CD4-positive, alpha-beta T cell (primary cell): ENCODE measurements at regions not wholly inside any gene's neighbourhood (a gene's known extent, or its start where the extent isn't known, plus 50 kb on each side); places are given as distances from the start of the nearest gene placed in this dataset.

Experiments used
- ATAC-seq: fragments of 200-7000 bp; cut with Tn5 transposase; one replicate; pipeline ENCODE4 v1.10.0; 2022; ENCODE audit warnings: mild to moderate bottlenecking; ENCODE audit not compliant: poor library complexity
- CTCF ChIA-PET: fragments of 350-600 bp; sonication (Branson Sonifier 250); formaldehyde crosslinking; loops from one replicate; lab custom pipeline; 2021; ENCODE audit warnings: antibody characterized with exemption, inconsistent platforms; lab: Charles Lee
- POLR2A ChIA-PET: fragments of 350-600 bp; sonication (Branson Sonifier 250); formaldehyde crosslinking; loops from one replicate; lab custom pipeline; 2021; ENCODE audit warnings: antibody characterized with exemption, inconsistent platforms; lab: Charles Lee
- DNase-seq, 14 experiments: peaks; one replicate each; pipeline ENCODE4 v3.0.0-alpha.2; 2013 to 2020; ENCODE audit warnings: mixed read lengths in 2 of 14
- H3K27ac ChIP-seq, 2 donors: one replicate each; pipeline versions ENCODE4 v1.5.1 to v1.7.0; 2013; ENCODE audit warnings: low read length in 2 of 2, low read depth in 1 of 2, mild to moderate bottlenecking in 1 of 2
- H3K27me3 ChIP-seq, 2 experiments: 1 replicate in 1 of 2; 2 replicates in 1 of 2; pipeline versions ENCODE4 v1.6.1 to v1.7.0; 2013; ENCODE audit warnings: low read length in 2 of 2, control low read depth in 1 of 2, mild to moderate bottlenecking in 1 of 2, moderate library complexity in 1 of 2; ENCODE audit not compliant: insufficient read depth in 2 of 2, control insufficient read depth in 1 of 2
- H3K36me3 ChIP-seq: one replicate; pipeline ENCODE4 v1.6.1; 2013; ENCODE audit warnings: low read length, control low read depth; ENCODE audit not compliant: insufficient read depth
- H3K4me1 ChIP-seq: one replicate; pipeline ENCODE4 v1.6.1; 2013; ENCODE audit warnings: low read length, control low read depth; ENCODE audit not compliant: insufficient read depth
- H3K4me3 ChIP-seq: one replicate; pipeline ENCODE4 v1.5.1; 2013; ENCODE audit warnings: mild to moderate bottlenecking, low read length, moderate library complexity
- H3K9me3 ChIP-seq, 2 experiments: 1 replicate in 1 of 2; 2 replicates in 1 of 2; pipeline versions ENCODE4 v1.6.1 to v1.7.0; 2013; ENCODE audit warnings: low read length in 2 of 2, mild to moderate bottlenecking in 2 of 2, control low read depth in 1 of 2, moderate library complexity in 1 of 2; ENCODE audit not compliant: control insufficient read depth in 1 of 2, insufficient read depth in 1 of 2
- H3K27ac Mint-ChIP-seq: one replicate; pipeline ENCODE4 v1.8.0; 2020; ENCODE audit warnings: mixed read lengths
- H3K27me3 Mint-ChIP-seq: one replicate; pipeline ENCODE4 v1.8.0; 2021; ENCODE audit warnings: mixed read lengths
- H3K36me3 Mint-ChIP-seq: one replicate; pipeline ENCODE4 v1.8.0; 2021; ENCODE audit warnings: low read depth, mixed read lengths
- H3K4me1 Mint-ChIP-seq: one replicate; pipeline ENCODE4 v1.8.0; 2021; ENCODE audit warnings: low read depth, mixed read lengths
- H3K4me3 Mint-ChIP-seq: one replicate; pipeline ENCODE4 v1.8.0; 2020; ENCODE audit warnings: mild to moderate bottlenecking, mixed read lengths
- H3K9me3 Mint-ChIP-seq: one replicate; pipeline ENCODE4 v1.8.0; 2020; ENCODE audit warnings: mixed read lengths
- CTCF ChIP-seq: fragments of 200-600 bp; IDR thresholded peaks from one replicate; pipeline ENCODE4 v1.8.0; 2022; ENCODE audit warnings: antibody characterized with exemption, mild to moderate bottlenecking
- intact Hi-C, 2 experiments: fragments of 100-400 bp; cut with DNase I in 1 of 2; cut with micrococcal nuclease in 1 of 2; formaldehyde crosslinking; loops; one replicate each; pipeline versions ENCODE4 v1.15.1 to v1.9.0; 2023 to 2025; cut with DNase I, micrococcal nuclease

GRCh38 chr5:2156358-2157059 lies 273.8 kb upstream of the IRX4 start:
- Histone ChIP-seq H3K4me1 (no peaks in the 10 kb centered on the region), H3K27me3 (no peaks in the 10 kb centered on the region), H3K4me3 (no peak overlapping the region), H3K27ac (no peak overlapping the region), H3K36me3 (no peaks in the 10 kb centered on the region), H3K9me3 (peaks cover 0 to 6% of the 10 kb centered on the region in 2 experiments)
- Mint-ChIP-seq H3K9me3 (no peaks in the 10 kb centered on the region), H3K4me1 (no peaks in the 10 kb centered on the region), H3K36me3 (no peaks in the 10 kb centered on the region), H3K27ac (no peak overlapping the region), H3K27me3 (no peaks in the 10 kb centered on the region), H3K4me3 (no peak overlapping the region)
- CTCF ChIA-PET, result no interaction called here
- TF ChIP-seq CTCF, result no peak
- ATAC-seq (no peak), DNase-seq (no peak)
- intact Hi-C loops, result no loop called here
- POLR2A ChIA-PET, result no interaction called here

- H3K4me3 Mint-ChIP-seq, result no peak overlapping the region
- ChIA-PET POLR2A (no interaction called here), CTCF (no interaction called here)
- no peaks in the 10 kb centered on the region for H3K36me3 Mint-ChIP-seq
- no peak overlapping the region for H3K27ac ChIP-seq
- H3K27me3 Mint-ChIP-seq, result no peaks in the 10 kb centered on the region
- no peak for TF ChIP-seq CTCF
- no peaks in the 10 kb centered on the region for H3K27me3 ChIP-seq
- no peak overlapping the region for H3K4me3 ChIP-seq
- intact Hi-C loops, result no loop called here
- DNase-seq, result no peak
- H3K36me3 ChIP-seq, result no peaks in the 10 kb centered on the region
- H3K4me1 ChIP-seq, result no peaks in the 10 kb centered on the region
- H3K27ac Mint-ChIP-seq, result no peak overlapping the region
- H3K9me3 Mint-ChIP-seq, result no peaks in the 10 kb centered on the region
- H3K4me1 Mint-ChIP-seq, result no peaks in the 10 kb centered on the region
- peaks cover 0 to 13% of the 10 kb centered on the region in 2 experiments for H3K9me3 ChIP-seq
- no peak for ATAC-seq
Observed at GRCh38 chr5:2155556-2155955, 272.8 kb upstream of the IRX4 start.

- H3K9me3 Mint-ChIP-seq, result no peaks in the 10 kb centered on the region
Observed at GRCh38 chr5:2153802-2154201, 271.1 kb upstream of the IRX4 start.

More at GRCh38 chr5:2153802-2154201, 271.1 kb upstream of the IRX4 start:
- intact Hi-C loops, result no loop called here
- no peak overlapping the region for H3K27ac ChIP-seq
- ChIA-PET CTCF (no interaction called here), POLR2A (no interaction called here)
- Mint-ChIP-seq H3K36me3 (no peaks in the 10 kb centered on the region), H3K4me3 (no peak overlapping the region), H3K4me1 (no peaks in the 10 kb centered on the region), H3K27me3 (peaks cover 4% of the 10 kb centered on the region), H3K27ac (no peak overlapping the region)
- ATAC-seq (no peak), DNase-seq (no peak)
- no peaks in the 10 kb centered on the region for H3K36me3 ChIP-seq
- no peak overlapping the region for H3K4me3 ChIP-seq
- TF ChIP-seq CTCF, result no peak
- H3K9me3 ChIP-seq, result peaks cover 0 to 22% of the 10 kb centered on the region in 2 experiments
- H3K27me3 ChIP-seq, result peaks cover under 1% of the 10 kb centered on the region in 2 experiments
- no peaks in the 10 kb centered on the region for H3K4me1 ChIP-seq
